Keratinocyte (primary cell): ENCODE measurements at regions not wholly inside any gene's neighbourhood (a gene's known extent, or its start where the extent isn't known, plus 50 kb on each side); places are given as distances from the start of the nearest gene placed in this dataset.

ENCODE experiments used
- CTCF ChIP-seq, 3 experiments: IDR thresholded peaks in 1 of 3; conservative IDR thresholded peaks in 1 of 3; optimal IDR thresholded peaks in 1 of 3; 2 replicates in 2 of 3; 3 replicates in 1 of 3; pipeline versions ENCODE3 to v1.5.1; 2011; ENCODE audit warnings: low read length in 3 of 3, mild to moderate bottlenecking in 3 of 3, moderate library complexity in 2 of 3, control low read depth in 1 of 3, inconsistent platforms in 1 of 3; ENCODE audit not compliant: insufficient read depth in 2 of 3; ENCODE audit errors: extremely low read depth in 1 of 3
- EZH2 ChIP-seq: IDR thresholded peaks from one replicate; pipeline ENCODE4 v1.6.1; 2012; ENCODE audit warnings: inconsistent platforms, mild to moderate bottlenecking, low read length, moderate library complexity

GRCh38 chr14:38818555-38818954 is 284.5 kb downstream of the SEC23A start:
- TF ChIP-seq CTCF (optimal IDR thresholded peaks at IDR 0.05 in 1 of 3, IDR thresholded peaks at IDR 0.05 in 1 of 3, conservative IDR thresholded peaks at IDR 0.05 in 1 of 3; ENCODE audit: extremely low read depth in 1 of 3, insufficient read depth in 2 of 3, low read length in 3 of 3) (no peak), EZH2 (no peak)
